ENCODE measurements at regions not wholly inside any gene's neighbourhood (a gene's known extent, or its start where the extent isn't known, plus 50 kb on each side); places are given as distances from the start of the nearest gene placed in this dataset.
A peak's percentile ranks its signal among the peaks of the same experiment; 100 is the strongest.

DNA sequence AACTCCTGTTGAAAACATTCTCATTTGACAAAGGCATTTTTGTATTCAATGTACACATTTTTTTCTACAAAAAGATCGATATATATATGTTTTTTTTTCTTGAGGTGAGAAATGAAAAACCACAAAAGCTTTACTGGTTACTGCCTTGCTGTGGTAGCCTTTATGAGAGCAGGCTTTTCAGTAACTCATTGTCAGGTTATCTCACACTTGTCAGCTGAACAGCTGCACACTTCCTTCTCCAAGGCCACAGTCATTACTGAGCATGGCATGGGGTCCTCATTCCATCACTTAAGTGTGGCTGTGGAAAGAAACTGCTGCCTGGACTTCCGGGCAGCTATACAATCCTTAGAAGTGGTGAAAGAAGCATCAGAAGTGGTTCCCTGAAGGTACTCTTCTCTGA, 169.3 kb upstream of the ZP4 start:
- DNase-seq (ENCODE audit: low spot score) (no peak), FAIRE-seq (no peak)

- FAIRE-seq = no peak
Observed at GRCh38 chr1:238052496-238053266, 162.0 kb upstream of the ZP4 start.

GRCh38 chr1:238029126-238029525, 138.4 kb upstream of the ZP4 start:
- no peak for DNase-seq (ENCODE audit: low spot score)

More at GRCh38 chr1:238052496-238053266, 162.0 kb upstream of the ZP4 start:
- DNase-seq (ENCODE audit: low spot score) = no peak

DNA sequence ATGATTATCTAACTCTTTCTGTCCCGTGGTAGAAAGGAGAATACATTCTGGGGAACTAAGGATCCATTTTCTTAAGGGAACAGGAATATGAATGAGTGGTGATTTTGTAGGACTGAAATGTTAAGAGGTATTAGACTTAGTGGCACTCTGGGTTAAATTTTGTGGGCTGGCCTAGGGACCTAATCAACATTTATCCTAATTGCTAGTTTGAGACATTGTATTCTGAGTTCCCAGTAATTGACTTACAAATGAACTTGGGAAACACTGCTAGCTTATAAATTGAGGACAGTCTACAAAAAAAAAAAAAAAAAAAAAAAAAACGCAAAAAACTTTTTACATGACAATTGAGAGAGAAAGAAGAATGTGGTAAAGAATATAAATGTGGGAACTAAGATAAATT, 136.6 kb upstream of the ZP4 start:
- no peak for DNase-seq (ENCODE audit: low spot score)
- FAIRE-seq = no peak

More at GRCh38 chr1:238029126-238029525, 138.4 kb upstream of the ZP4 start:
- no peak for FAIRE-seq

- DNase-seq (ENCODE audit: low spot score) = no peak
- FAIRE-seq = no peak
Observed at GRCh38 chr1:238023137-238023536, 132.4 kb upstream of the ZP4 start.

- FAIRE-seq (no peak), DNase-seq (ENCODE audit: low spot score) (no peak)
Observed at GRCh38 chr1:238018214-238018613, 127.5 kb upstream of the ZP4 start.

GRCh38 chr1:238006779-238007178, 116.1 kb upstream of the ZP4 start:
- no peak for FAIRE-seq

DNA sequence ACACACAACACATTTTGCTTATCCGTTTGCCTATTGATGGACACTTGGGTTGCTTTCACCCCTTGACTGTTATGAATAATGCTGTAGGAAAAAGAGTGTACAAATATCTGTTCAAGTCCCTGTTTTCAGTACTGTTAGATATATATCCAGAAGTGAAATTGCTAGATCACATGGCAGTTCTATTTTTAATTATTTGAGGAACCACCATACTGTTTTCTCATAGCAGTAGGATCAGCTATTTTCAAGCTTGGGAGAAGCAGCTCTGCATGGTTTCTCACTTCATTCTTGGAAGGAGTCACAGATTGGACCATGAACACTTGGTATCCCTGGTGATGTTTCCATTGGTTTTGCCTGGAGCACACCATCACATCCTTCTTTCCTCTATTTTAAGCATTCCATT, 114.4 kb upstream of the ZP4 start:
- no peak for FAIRE-seq
- DNase-seq (ENCODE audit: low spot score) = no peak

More at GRCh38 chr1:238006779-238007178, 116.1 kb upstream of the ZP4 start:
- DNase-seq (ENCODE audit: low spot score) = no peak

DNA sequence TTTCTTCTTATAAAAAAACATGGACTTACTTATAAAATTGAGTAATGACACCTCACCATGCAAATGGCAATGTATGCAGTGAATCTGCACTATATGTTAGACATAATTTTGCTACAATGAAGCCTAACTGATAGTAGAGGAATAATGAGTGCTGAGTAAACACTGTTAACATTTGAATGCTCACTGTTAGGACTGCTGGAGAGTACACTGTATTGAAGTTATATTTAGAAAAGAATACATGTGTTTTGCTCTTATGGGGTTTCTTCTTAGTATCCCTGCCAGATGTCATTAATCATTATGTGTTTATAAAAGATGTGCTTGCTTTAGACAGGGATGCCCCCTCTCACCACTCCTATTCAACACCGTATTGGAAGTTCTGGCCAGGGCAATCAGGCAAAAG, 111.1 kb upstream of the ZP4 start:
- DNase-seq (ENCODE audit: low spot score) = no peak

DNA sequence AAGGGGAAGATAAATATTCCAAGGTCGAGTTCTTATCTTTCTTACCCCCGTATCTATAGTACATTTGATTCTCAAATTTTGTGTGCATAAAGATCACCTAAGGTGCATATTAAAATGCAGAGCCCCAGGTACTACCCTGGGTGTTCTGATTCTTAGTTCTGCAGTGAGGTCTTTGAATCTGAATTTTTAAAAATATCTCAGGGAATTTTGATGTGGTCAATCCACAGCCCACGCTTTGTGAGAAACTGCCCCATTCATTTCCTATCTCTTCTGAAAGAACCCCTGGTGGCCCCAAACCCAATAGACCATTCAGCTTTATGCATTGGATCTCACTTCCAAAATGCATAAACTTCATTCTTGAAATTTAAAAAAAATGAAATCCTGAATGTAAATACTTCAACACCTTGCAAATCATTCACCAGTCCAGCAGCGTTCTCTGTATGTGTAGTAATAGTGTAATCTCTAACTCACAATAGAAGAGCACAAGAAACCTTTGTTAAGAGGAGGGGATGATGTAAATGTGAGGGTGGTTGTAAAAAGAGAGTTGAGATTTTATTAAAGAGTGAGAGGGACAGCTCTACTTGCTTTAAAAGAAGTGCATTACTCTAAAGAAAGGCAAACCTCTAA, 108.8 kb upstream of the ZP4 start:
- no peak for FAIRE-seq
- no peak for DNase-seq (ENCODE audit: low spot score)

More for the DNA sequence above, 111.1 kb upstream of the ZP4 start:
- no peak for FAIRE-seq

DNA sequence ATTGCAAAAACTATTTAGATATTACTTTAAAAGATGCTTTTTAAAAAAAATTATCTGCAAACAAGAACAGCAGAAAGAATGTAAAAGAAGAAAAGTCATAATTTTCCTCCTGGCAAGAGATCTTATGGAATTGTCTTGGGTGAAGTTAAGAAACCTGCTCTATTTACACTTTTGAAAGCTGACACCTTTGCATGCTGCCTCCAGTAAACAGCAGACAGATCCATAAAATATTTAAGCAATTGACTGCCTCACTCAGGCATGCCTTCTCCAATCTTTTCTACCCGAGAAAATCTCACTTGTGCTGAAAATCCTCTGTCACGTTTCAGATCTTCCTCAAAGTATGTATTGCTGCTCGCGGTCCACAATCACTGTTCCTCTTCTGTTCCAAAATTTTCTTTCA, 107.9 kb upstream of the ZP4 start:
- FAIRE-seq (no peak), DNase-seq (ENCODE audit: low spot score) (no peak)

DNA sequence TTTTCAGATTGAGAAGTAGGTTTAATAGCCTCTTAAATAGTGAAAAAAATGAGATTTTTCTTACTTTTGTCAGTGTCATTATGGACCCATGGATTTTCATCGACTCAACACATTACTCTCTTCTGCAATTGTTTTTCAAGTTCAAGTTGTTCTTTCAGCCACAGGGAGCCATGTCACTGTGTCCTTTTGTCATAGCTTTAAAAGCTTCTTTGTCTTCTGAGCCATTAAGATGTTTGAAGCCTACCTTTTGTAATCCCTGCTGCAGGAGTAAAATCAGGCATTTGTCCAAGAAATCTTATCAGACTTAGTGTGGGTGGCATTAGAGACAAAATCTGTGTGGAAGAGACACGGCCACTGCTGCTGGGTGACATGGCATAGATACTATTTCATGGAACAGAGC, 92.8 kb upstream of the ZP4 start:
- DNase-seq (ENCODE audit: low spot score) (no peak), FAIRE-seq (no peak)

DNA sequence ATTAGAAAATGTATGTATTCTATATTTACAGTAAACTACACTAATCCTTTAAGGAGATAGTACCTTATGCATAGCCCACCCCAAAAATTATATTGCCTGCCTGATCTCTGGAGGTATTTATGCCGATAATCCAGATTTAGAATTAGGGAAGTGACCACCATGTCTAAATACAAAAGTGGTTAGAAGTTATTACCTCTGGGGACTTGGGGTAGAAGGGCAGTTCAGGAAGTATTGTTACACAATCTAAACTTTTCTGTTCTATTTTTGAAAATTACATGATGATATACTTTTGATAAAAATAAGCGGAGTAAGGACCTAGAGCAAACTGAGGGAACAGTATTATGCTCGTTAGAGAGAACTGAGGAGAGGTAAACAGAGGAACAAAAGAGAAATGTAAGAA, 90.5 kb upstream of the ZP4 start:
- FAIRE-seq = no peak
- DNase-seq (ENCODE audit: low spot score) = no peak

GRCh38 chr1:237976331-237976730, 85.6 kb upstream of the ZP4 start:
- no peak for FAIRE-seq
- DNase-seq (ENCODE audit: low spot score) = no peak

- DNase-seq (ENCODE audit: low spot score) = no peak
- FAIRE-seq = no peak
Observed at GRCh38 chr1:237975903-237976302, 85.2 kb upstream of the ZP4 start.

DNA sequence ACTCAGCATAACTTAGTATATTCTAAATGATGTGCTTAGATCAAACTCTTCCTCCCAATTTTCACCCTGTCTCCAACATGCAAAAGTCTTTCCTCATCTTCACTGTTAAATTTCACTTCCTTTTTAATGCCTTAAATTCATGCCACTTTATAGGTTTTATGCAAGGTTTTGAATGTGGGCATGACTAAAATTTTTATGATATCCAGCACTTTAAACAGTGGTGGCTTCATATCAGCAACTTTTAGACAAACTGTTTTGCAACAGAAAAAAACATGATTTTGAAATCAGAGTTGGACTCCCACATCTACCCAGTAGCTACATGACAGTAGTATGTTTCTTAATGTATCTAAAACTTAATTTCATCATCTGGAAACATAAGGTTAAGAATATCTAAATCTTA, 84.7 kb upstream of the ZP4 start:
- no peak for FAIRE-seq
- no peak for DNase-seq (ENCODE audit: low spot score)

DNA sequence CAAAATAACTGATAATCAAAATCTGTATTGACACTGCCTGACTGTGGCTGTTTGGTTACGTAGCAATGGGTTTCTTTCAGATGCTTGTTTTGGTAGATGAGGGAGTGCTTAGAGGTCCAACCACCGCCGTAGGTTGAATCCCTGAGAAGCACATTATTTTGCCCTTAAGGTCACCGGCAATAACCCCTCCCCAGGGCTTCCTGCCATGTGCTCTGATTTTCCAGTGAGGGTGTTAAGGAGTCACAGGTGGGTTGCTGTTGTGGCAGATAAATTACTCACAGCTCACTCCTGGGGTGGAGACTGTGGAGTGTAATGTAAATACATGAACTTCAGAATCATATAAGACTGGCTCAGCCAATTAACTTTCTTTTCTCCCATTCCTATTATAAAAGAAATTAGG, 81.5 kb upstream of the ZP4 start:
- FAIRE-seq = no peak
- no peak for DNase-seq (ENCODE audit: low spot score)

- DNase-seq (ENCODE audit: low spot score) = no peak
- FAIRE-seq = no peak
Observed at GRCh38 chr1:237962985-237963384, 72.3 kb upstream of the ZP4 start.

DNA sequence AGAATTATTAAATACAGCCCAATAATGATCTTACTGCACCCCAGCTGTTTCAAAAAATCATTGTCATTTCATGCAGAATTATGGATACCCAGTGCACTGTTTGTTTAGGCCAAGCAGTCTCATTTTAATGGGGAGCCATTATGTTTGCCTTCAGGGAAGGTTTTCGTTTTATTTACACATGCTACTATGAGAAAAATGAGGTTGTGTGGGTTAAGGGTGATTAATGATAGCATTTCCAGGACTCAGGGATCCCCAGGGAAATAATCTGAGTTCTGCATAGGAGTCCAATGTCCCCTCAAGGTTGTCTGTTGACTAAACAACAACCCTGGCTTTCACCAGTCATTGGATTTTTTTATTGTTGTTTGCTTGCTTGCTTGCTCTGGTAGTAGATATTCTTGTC, 71.0 kb upstream of the ZP4 start:
- FAIRE-seq = no peak

DNA sequence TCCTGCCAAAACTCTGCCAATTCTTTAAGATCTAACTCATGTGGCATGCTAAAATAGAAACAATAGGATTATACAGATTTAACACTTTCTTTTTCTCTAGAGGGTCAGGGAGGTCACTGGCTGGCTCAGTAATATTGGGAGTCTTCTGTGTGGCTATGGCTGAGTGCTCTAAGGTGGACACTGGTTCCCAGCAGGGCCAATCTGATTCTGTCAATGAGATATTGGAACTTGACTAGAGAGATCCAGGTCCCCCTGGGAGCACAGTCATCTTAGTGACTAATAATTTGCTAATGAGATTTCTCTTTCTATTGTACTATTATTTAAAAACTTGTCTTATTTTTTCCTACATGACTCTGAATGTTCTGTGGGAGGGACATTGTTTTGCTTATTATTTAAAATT, 69.1 kb upstream of the ZP4 start:
- DNase-seq (ENCODE audit: low spot score) (no peak), FAIRE-seq (no peak)

More for the DNA sequence above, 71.0 kb upstream of the ZP4 start:
- DNase-seq (ENCODE audit: low spot score) = no peak

DNA sequence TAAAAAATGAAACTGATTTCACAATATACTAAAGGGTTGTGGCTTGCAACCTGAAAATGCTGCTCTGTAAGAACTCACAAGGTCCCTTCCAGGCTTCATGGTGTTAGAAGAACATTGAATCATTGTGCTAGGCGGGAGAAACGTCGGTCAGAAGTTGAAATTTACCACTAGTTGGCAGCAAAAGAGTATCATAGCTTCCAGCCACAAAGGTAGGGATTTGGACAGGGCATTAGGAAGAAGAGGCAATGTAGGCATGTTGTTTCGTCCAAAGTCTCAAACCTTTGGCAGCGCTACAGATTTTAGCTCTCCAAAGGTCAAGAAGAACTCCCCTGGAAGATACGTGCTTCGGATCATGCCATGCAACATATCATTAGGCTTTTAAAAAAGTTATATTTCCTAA, 62.5 kb upstream of the ZP4 start:
- peak; percentile 9 for DNase-seq (ENCODE audit: low spot score)
- no peak for FAIRE-seq
